Upper lobe of left lung (tissue), 4 donors: ENCODE measurements at regions not wholly inside any gene's neighbourhood (a gene's known extent, or its start where the extent isn't known, plus 50 kb on each side); places are given as distances from the start of the nearest gene placed in this dataset.
"Not testable (repeated sequence)": the region's sequence is repeated elsewhere in the genome, so short reads cannot be mapped to it uniquely, and the experiment has no call there.

Experiments
- CTCF ChIP-seq, 6 experiments: fragments of 450-650 bp in 4 of 6; fragments of 200-600 bp in 2 of 6; sonication (generic) in 2 of 6; IDR thresholded peaks; one replicate each; pipeline ENCODE4 v1.5.1; 2016 to 2019; ENCODE audit warnings: antibody characterized with exemption in 6 of 6
- EP300 ChIP-seq, 4 donors: sonication (generic); formaldehyde crosslinking; IDR thresholded peaks; one replicate each; pipeline ENCODE4 v1.5.1; 2017; ENCODE audit warnings: antibody characterized with exemption in 4 of 4, control low read depth in 2 of 4
- POLR2A ChIP-seq, 4 donors: fragments of 450-650 bp; IDR thresholded peaks; one replicate each; pipeline ENCODE4 v1.5.1; 2016 to 2017; ENCODE audit warnings: antibody characterized with exemption in 4 of 4, mild to moderate bottlenecking in 2 of 4

GRCh38 chr11:4218857-4219256, 124.3 kb downstream of the RRM1 start:
- not testable (repeated sequence) for TF ChIP-seq CTCF, POLR2A, EP300 (IDR thresholded peaks at IDR 0.05)
